ENCODE measurements at regions not wholly inside any gene's neighbourhood (a gene's known extent, or its start where the extent isn't known, plus 50 kb on each side); places are given as distances from the start of the nearest gene placed in this dataset.

- no peak for TF ChIP-seq CTCF (IDR thresholded peaks at IDR 0.05; ENCODE audit: low read depth, low read length, missing control alignments)
- no peak overlapping the region for H3K4me3 ChIP-seq (replicated peaks; ENCODE audit: low read depth, low read length)
- DNase-seq (ENCODE audit: extremely low read depth, low read depth) = no peak
Observed at GRCh38 chr9:11417782-11418181, 805.0 kb upstream of the PTPRD start.

GRCh38 chr9:11431490-11431889 is 818.7 kb upstream of the PTPRD start:
- TF ChIP-seq CTCF (IDR thresholded peaks at IDR 0.05; ENCODE audit: low read depth, low read length, missing control alignments) = no peak
- no peak for DNase-seq (ENCODE audit: extremely low read depth, low read depth)

GRCh38 chr9:11432361-11432760 is 819.6 kb upstream of the PTPRD start:
- TF ChIP-seq CTCF (IDR thresholded peaks at IDR 0.05; ENCODE audit: low read depth, low read length, missing control alignments) = no peak
- no peak overlapping the region for H3K4me3 ChIP-seq (replicated peaks; ENCODE audit: low read depth, low read length)
- no peak for DNase-seq (ENCODE audit: extremely low read depth, low read depth)

More at GRCh38 chr9:11431490-11431889, 818.7 kb upstream of the PTPRD start:
- no peak overlapping the region for H3K4me3 ChIP-seq (replicated peaks; ENCODE audit: low read depth, low read length)

GRCh38 chr9:11443631-11444030 is 830.8 kb upstream of the PTPRD start:
- no peak overlapping the region for H3K4me3 ChIP-seq (replicated peaks; ENCODE audit: low read depth, low read length)
- no peak for DNase-seq (ENCODE audit: extremely low read depth, low read depth)
- TF ChIP-seq CTCF (IDR thresholded peaks at IDR 0.05; ENCODE audit: low read depth, low read length, missing control alignments) = no peak

- H3K4me3 ChIP-seq (replicated peaks; ENCODE audit: low read depth, low read length) = no peak overlapping the region
- no peak for TF ChIP-seq CTCF (IDR thresholded peaks at IDR 0.05; ENCODE audit: low read depth, low read length, missing control alignments)
- no peak for DNase-seq (ENCODE audit: extremely low read depth, low read depth)
Observed at GRCh38 chr9:11457825-11458790, 845.3 kb upstream of the PTPRD start.

GRCh38 chr9:11469745-11470144 is 856.9 kb upstream of the PTPRD start:
- no peak overlapping the region for H3K4me3 ChIP-seq (replicated peaks; ENCODE audit: low read depth, low read length)
- no peak for TF ChIP-seq CTCF (IDR thresholded peaks at IDR 0.05; ENCODE audit: low read depth, low read length, missing control alignments)
- DNase-seq (ENCODE audit: extremely low read depth, low read depth) = no peak

All from HFF-Myc (cell line).